HFFc6 (cell line): ENCODE measurements at regions not wholly inside any gene's neighbourhood (a gene's known extent, or its start where the extent isn't known, plus 50 kb on each side); places are given as distances from the start of the nearest gene placed in this dataset.
A peak's percentile ranks its signal among the peaks of the same experiment; 100 is the strongest.
"Not testable (repeated sequence)": the region's sequence is repeated elsewhere in the genome, so short reads cannot be mapped to it uniquely, and the experiment has no call there.

Experiments used
- DNase-seq: peaks from one replicate; pipeline ENCODE4 v3.0.0-alpha.2; 2018
- H3K27ac Mint-ChIP-seq: 2 replicates; pipeline ENCODE4 v1.8.0; 2020; ENCODE audit warnings: mild to moderate bottlenecking, mixed read lengths
- H3K27me3 Mint-ChIP-seq: 2 replicates; pipeline ENCODE4 v1.8.0; 2021; ENCODE audit warnings: mild to moderate bottlenecking, moderate library complexity, mixed read lengths; ENCODE audit not compliant: insufficient read depth
- H3K36me3 Mint-ChIP-seq: 2 replicates; pipeline ENCODE4 v1.8.0; 2021; ENCODE audit warnings: low read depth, mixed read lengths
- H3K4me1 Mint-ChIP-seq: 2 replicates; pipeline ENCODE4 v1.8.0; 2020; ENCODE audit warnings: low read depth, mixed read lengths
- H3K4me3 Mint-ChIP-seq: 2 replicates; pipeline ENCODE4 v1.8.0; 2020; ENCODE audit warnings: mild to moderate bottlenecking, moderate library complexity, mixed read lengths
- H3K9me3 Mint-ChIP-seq: 2 replicates; pipeline ENCODE4 v1.8.0; 2020; ENCODE audit warnings: mild to moderate bottlenecking, mixed read lengths
- TF ChIP-seq, protein P1 (sequence below): fragments of 200-600 bp; sonication (generic); IDR thresholded peaks from 2 replicates; pipeline ENCODE4 v1.5.0; 2021; ENCODE audit warnings: antibody characterized with exemption, mild to moderate bottlenecking

DNA sequence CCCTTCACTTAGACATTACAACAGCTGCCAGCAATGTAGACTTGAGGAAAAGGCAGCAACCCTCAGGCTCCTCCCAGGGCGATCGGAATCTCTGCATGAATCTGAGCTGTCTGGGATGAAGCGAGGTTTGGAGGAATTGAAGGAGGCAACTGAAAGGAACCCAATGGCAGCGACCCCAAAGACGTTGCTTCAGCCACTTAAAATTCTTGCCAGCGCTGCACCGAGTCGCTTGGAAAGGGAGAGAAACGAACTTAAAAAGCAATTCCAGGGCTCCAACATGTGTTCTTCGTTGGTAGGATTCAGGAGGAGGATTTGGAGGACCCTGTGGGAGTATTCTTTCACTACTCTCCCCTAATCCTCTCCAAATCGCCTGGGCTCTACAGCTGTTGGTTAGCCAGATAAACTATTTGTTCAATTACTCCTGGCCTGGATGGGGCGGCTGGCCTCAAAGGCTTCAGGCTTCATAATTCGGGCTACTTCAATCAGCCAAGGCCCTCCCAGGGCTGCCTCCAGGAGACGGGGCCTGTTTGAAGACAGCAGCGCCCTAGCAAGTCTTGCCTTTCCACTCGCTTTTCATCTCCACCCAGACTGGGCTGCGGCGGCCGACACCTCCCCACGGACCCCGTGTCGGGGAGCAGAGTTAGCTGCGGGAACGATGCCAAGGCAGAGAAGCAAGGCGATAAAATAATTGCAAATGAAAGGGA, 72.4 kb upstream of the TMEM45B start:
- H3K4me1 Mint-ChIP-seq = no peaks in the 10 kb centered on the region
- no peaks in the 10 kb centered on the region for H3K9me3 Mint-ChIP-seq
- peaks cover 40% of the 10 kb centered on the region for H3K27me3 Mint-ChIP-seq
- TF ChIP-seq, protein P1, sequence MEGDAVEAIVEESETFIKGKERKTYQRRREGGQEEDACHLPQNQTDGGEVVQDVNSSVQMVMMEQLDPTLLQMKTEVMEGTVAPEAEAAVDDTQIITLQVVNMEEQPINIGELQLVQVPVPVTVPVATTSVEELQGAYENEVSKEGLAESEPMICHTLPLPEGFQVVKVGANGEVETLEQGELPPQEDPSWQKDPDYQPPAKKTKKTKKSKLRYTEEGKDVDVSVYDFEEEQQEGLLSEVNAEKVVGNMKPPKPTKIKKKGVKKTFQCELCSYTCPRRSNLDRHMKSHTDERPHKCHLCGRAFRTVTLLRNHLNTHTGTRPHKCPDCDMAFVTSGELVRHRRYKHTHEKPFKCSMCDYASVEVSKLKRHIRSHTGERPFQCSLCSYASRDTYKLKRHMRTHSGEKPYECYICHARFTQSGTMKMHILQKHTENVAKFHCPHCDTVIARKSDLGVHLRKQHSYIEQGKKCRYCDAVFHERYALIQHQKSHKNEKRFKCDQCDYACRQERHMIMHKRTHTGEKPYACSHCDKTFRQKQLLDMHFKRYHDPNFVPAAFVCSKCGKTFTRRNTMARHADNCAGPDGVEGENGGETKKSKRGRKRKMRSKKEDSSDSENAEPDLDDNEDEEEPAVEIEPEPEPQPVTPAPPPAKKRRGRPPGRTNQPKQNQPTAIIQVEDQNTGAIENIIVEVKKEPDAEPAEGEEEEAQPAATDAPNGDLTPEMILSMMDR = no peak
- no peaks in the 10 kb centered on the region; the same call in 1 of the 2 replicates for H3K36me3 Mint-ChIP-seq
- DNase-seq = no peak
- no peak overlapping the region for H3K4me3 Mint-ChIP-seq
- H3K27ac Mint-ChIP-seq = no peak overlapping the region

DNA sequence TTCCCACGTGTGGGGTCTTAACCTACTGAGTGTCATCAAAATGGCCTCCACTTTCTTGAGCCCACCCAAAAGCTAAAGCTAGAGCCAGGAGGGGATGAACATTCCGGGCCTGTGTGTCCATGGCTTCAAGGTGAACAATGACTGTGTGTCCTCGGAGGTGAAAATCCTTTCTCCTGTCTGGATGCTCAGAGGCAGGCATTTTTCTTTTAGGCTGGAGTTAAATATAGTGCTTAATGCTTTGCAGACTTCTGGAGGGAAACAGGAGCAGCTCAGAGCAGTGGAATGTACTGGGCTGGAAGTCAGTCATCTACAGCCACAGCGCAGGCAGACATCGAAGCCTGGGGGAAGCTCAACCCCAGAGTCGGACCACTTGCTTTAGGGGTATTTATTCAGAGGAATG, 68.6 kb upstream of the TMEM45B start:
- Mint-ChIP-seq H3K4me3 (no peak overlapping the region), H3K36me3 (no peaks in the 10 kb centered on the region), H3K9me3 (no peaks in the 10 kb centered on the region), H3K27me3 (peaks cover 44% of the 10 kb centered on the region), H3K4me1 (no peaks in the 10 kb centered on the region), H3K27ac (no peak overlapping the region)
- TF ChIP-seq, protein P1 = no peak
- DNase-seq = no peak

DNA sequence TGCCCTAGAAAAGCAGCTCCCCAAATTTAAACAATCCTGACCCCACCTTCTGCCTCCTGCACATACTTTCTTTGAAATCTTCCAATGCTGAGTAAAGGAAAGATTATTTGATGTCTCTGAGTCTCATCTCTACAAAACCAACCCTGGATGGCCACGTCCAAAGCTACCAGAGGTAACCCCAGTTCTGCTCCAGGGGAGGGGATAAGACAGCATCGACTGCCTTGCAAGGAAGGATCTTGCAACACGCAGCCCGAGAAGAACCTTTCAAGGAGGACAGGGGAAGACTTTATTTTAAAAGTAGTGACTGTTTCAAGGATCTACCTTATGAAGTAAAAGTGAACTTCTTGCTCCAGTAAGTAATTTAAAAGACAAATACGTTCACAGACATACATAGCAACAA, 66.5 kb upstream of the TMEM45B start:
- no peak for DNase-seq
- no peaks in the 10 kb centered on the region for H3K4me1 Mint-ChIP-seq

DNA sequence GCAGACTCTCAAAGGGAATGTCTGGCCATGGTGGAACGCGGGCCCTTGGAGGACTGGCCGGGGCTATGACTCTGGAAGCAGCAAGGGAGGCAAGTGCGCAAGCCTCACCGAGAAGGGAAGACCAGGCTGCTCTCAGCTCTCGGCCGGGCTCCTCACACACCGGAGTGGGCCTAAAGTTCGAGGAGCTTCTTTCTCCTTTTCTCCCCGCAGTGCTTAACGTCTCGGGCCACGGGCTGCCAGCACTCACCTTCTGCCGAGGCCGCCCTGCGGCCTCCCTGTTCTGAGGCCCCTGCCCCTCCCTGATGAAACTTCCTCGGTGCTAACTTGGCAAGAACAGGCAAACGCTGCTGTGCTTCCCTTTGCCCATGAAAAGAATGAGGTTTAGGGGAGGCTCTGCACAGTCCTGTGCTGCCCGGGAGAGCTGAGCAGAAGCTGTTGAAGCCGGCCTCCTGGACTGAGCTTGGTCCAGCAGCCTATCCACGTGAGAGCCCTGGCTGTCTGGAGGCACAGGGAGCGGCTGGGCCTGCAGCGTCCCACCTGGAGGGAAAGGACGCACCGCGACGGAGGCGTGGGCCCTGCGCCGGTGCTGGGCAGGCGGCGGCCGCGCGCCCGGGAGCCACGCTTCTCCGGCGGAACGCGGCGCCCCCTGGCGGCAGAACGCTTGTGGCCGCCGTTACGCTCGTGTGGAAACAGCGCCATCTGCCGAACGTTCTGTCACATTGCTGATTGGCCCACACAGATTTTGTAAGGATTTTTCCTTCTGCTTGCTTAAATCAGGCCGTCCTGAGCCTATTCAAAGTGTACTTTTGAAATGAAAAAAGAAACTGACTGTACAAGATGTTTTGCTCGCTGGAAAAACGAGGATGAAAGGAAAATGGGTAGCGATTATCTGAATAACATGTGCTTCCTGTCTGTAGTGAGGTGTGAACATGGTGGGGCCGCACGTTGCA, 65.0 kb upstream of the TMEM45B start:
- Mint-ChIP-seq H3K27ac (no peak overlapping the region), H3K36me3 (no peaks in the 10 kb centered on the region), H3K27me3 (peaks cover 42% of the 10 kb centered on the region), H3K4me1 (no peaks in the 10 kb centered on the region), H3K9me3 (peaks cover 5% of the 10 kb centered on the region), H3K4me3 (no peak overlapping the region)
- TF ChIP-seq, protein P1 = peak; percentile 100
- peak; percentile 30 for DNase-seq

More for the DNA sequence above, 66.5 kb upstream of the TMEM45B start:
- peaks cover 38% of the 10 kb centered on the region for H3K27me3 Mint-ChIP-seq
- H3K36me3 Mint-ChIP-seq = no peaks in the 10 kb centered on the region
- H3K27ac Mint-ChIP-seq = no peak overlapping the region
- TF ChIP-seq, protein P1 = no peak
- H3K9me3 Mint-ChIP-seq = peaks cover 5% of the 10 kb centered on the region
- H3K4me3 Mint-ChIP-seq = no peak overlapping the region

DNA sequence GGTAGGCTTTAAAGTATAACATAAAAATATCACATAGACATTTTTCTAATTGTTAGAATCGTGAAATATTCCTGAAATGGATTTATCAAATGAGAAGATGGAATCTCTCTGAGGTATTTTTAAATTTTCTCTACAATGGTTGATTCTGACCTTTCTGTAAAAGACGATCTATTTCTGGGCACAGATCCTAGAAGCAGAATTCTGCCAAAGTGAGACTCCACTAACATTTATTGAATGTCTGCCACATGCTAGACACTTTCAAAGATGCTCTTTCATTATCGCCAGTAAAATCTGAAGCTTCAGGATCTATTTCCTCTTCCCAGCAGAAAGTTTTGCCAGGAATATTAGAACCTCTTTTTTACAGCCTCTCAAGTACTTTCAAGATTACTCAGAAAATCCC, 64.1 kb upstream of the TMEM45B start:
- TF ChIP-seq, protein P1 = no peak
- H3K27ac Mint-ChIP-seq = no peak overlapping the region
- H3K9me3 Mint-ChIP-seq = peaks cover 5% of the 10 kb centered on the region
- H3K4me1 Mint-ChIP-seq = no peaks in the 10 kb centered on the region
- no peak for DNase-seq
- H3K27me3 Mint-ChIP-seq = peaks cover 40% of the 10 kb centered on the region
- no peaks in the 10 kb centered on the region for H3K36me3 Mint-ChIP-seq
- H3K4me3 Mint-ChIP-seq = no peak overlapping the region

DNA sequence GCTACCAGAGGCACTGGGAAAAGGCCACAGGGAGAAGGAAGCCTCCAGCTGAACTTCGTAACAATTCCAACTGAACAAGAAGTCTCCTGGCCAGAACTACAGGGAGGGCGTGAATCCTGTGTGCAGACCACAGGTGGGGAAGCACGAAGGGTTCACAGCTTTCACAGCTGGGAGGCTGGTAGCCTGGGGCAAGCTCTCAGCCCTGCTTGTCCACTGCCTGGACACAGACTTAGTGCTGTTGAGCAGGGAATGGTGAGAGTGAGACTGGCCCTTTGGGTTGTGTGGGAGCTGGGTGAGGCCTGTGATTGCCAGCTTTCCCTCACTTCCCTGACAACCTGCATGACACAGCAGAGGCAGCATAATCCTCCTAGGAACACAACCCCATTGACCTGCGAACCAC, 52.1 kb upstream of the TMEM45B start:
- Mint-ChIP-seq H3K27me3 (peaks cover 26% of the 10 kb centered on the region), H3K4me1 (peaks cover 13% of the 10 kb centered on the region)
- DNase-seq, H3K36me3 Mint-ChIP-seq, H3K4me3 Mint-ChIP-seq, H3K9me3 Mint-ChIP-seq, H3K27ac Mint-ChIP-seq: not testable (repeated sequence)

DNA sequence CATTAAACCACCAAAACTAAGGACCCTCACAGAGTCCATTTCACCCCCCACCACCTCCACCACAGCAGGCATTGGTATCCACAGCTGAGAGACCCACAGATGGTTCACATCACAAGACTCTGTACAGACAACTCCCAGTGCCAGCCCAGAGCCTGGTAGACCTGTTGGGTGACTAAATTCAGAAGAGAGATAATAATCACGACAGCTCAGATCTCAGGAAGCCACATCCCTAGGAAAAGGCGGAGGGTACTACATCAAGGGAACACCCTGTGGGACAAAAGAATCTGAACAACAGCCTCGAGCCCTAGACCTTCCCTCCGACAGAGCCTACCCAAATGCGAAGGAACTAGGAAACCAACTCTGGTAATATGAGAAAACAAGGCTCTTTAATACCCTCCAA, 51.4 kb upstream of the TMEM45B start:
- Mint-ChIP-seq H3K27me3 (peaks cover 21% of the 10 kb centered on the region), H3K4me1 (peaks cover 13% of the 10 kb centered on the region)
- H3K36me3 Mint-ChIP-seq, H3K27ac Mint-ChIP-seq, H3K9me3 Mint-ChIP-seq, DNase-seq, H3K4me3 Mint-ChIP-seq: not testable (repeated sequence)
